ENCODE measurements at regions not wholly inside any gene's neighbourhood (a gene's known extent, or its start where the extent isn't known, plus 50 kb on each side); places are given as distances from the start of the nearest gene placed in this dataset.
A peak's percentile ranks its signal among the peaks of the same experiment; 100 is the strongest.

DNA sequence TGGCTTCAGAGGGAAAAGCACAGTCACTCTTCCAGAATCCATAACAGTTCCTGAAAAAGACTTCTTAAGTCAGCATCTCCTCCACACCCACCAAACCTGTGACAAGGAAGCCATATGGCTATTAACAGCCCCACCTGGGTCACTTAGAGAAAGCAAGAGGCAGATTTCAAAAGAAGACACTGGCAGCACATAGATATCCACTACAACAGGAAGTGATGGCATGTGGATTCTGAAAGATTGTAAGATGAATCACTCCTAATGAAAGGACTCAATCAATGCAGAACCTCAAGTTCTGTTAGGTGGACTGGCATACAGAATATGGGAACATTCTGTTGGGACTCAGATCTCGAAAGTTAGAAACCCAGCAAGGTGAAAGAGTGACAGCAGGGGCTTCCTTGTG is 365.9 kb downstream of the TGFB2 start:
- H3K4me3 ChIP-seq: no peak overlapping the region
- peak overlapping the region; percentile 69 to 94 for H3K27ac ChIP-seq
- 83% methylated on average over 1 of the region's 1 CpG for WGBS (ENCODE audit: missing lambda C conversion rate)
- peaks cover 19% of the 10 kb centered on the region for H3K9me3 ChIP-seq
- ChIA-PET POLR2A (no interaction called here), CTCF (no interaction called here)
- ATAC-seq: no peak
- TF ChIP-seq CHD4 (IDR thresholded peaks at IDR 0.05; ENCODE audit: borderline replicate concordance): no peak
- TF ChIP-seq RAD21 (conservative IDR thresholded peaks at IDR 0.05 in 1 of 2, IDR thresholded peaks at IDR 0.05 in 1 of 2): no peak
- no peak for TF ChIP-seq HDAC2 (IDR thresholded peaks at IDR 0.05)
- no peak for TF ChIP-seq NPAS2 (CRISPR knock-in tag; IDR thresholded peaks at IDR 0.05; ENCODE audit: borderline replicate concordance)
- no peak for TF ChIP-seq ZC3H11A (IDR thresholded peaks at IDR 0.05)
- TF ChIP-seq EHMT2 (IDR thresholded peaks at IDR 0.05; ENCODE audit: low read depth): no peak
- TF ChIP-seq NR3C1 (IDR thresholded peaks at IDR 0.05): no peak
- TF ChIP-seq, protein P1, sequence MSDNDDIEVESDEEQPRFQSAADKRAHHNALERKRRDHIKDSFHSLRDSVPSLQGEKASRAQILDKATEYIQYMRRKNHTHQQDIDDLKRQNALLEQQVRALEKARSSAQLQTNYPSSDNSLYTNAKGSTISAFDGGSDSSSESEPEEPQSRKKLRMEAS (IDR thresholded peaks at IDR 0.05): no peak
- TF ChIP-seq ZSCAN20 (CRISPR knock-in tag; IDR thresholded peaks at IDR 0.05): no peak
- no peak for TF ChIP-seq EHF (CRISPR knock-in tag; IDR thresholded peaks at IDR 0.05)
- no peak for TF ChIP-seq HEYL (CRISPR knock-in tag; IDR thresholded peaks at IDR 0.05)
- TF ChIP-seq NFE2L2 (conservative IDR thresholded peaks at IDR 0.05; ENCODE audit: low read length): no peak
- TF ChIP-seq, protein P2, sequence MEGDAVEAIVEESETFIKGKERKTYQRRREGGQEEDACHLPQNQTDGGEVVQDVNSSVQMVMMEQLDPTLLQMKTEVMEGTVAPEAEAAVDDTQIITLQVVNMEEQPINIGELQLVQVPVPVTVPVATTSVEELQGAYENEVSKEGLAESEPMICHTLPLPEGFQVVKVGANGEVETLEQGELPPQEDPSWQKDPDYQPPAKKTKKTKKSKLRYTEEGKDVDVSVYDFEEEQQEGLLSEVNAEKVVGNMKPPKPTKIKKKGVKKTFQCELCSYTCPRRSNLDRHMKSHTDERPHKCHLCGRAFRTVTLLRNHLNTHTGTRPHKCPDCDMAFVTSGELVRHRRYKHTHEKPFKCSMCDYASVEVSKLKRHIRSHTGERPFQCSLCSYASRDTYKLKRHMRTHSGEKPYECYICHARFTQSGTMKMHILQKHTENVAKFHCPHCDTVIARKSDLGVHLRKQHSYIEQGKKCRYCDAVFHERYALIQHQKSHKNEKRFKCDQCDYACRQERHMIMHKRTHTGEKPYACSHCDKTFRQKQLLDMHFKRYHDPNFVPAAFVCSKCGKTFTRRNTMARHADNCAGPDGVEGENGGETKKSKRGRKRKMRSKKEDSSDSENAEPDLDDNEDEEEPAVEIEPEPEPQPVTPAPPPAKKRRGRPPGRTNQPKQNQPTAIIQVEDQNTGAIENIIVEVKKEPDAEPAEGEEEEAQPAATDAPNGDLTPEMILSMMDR (IDR thresholded peaks at IDR 0.05): no peak
- no peak for TF ChIP-seq RNF2 (IDR thresholded peaks at IDR 0.05; ENCODE audit: borderline replicate concordance, low read depth)
- peak in 1 of 2 experiments; percentile 21 for DNase-seq (ENCODE audit: low read depth in 1 of 2, low spot score in 1 of 2)
- no peak overlapping the region for H3K4me2 ChIP-seq
- no peak for FAIRE-seq
- H3K4me1 ChIP-seq: peaks cover 28% of the 10 kb centered on the region

DNA sequence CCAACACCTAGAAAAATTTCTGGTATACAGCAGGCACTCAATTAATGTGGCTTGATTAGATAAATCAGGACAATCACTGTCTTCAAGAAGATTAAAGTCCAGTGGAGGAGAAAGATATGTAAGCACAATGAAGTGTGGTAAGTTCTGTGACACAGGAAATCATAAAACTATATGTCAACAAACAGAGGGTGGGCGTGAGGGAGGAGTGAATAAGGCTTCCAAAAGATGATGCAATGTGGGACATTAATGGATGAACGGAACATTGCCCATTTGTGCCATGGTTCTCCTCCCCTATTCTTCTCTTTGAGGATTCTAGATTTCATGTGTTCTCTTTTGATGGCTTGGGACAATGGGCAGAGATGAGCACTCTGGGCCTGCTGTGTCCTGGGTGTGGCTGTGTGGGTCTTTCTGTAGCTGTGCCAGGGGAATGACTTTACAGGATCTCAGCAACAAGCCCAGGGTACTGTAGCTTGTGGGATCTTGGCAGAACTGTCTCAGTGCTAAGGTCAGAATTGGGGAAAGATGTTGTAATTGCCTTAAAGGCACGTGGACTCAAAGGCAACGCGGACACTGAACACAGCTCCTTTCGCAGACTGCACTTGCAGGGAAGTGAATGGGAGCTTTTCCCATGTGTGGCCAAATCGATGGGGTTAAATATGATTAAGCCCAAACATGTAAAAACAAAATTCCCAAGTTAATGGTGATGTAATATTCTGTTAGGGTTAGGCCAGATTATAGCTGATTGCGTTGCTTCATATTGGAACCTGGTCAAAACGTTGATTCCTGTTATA is 366.9 kb downstream of the TGFB2 start:
- Histone ChIP-seq H3K9me3 (peaks cover 19% of the 10 kb centered on the region), H3K4me1 (peaks cover 18% of the 10 kb centered on the region), H3K4me2 (peak overlapping the region; percentile 30; the same call in 2 of the 3 replicates), H3K27ac (peak overlapping the region; percentile 69 to 94), H3K4me3 (no peak overlapping the region)
- no peak for FAIRE-seq
- ATAC-seq: peak; percentile 79 to 85
- CTCF ChIA-PET: interaction anchor here (0.8 kb wide), 1 partner anchor 11 kb away, joined by 4 read pairs; no protein-coding TSS in a partner anchor
- WGBS (ENCODE audit: missing lambda C conversion rate): 65% methylated on average over 9 of the region's 9 CpGs
- POLR2A ChIA-PET: interaction anchor here (0.7 kb wide), 1 partner anchor 568 kb away, joined by 3 read pairs; no protein-coding TSS in a partner anchor
- peak; percentile 6 to 73 for DNase-seq (ENCODE audit: low read depth in 1 of 2, low spot score in 1 of 2)
- TF ChIP-seq, protein P3, sequence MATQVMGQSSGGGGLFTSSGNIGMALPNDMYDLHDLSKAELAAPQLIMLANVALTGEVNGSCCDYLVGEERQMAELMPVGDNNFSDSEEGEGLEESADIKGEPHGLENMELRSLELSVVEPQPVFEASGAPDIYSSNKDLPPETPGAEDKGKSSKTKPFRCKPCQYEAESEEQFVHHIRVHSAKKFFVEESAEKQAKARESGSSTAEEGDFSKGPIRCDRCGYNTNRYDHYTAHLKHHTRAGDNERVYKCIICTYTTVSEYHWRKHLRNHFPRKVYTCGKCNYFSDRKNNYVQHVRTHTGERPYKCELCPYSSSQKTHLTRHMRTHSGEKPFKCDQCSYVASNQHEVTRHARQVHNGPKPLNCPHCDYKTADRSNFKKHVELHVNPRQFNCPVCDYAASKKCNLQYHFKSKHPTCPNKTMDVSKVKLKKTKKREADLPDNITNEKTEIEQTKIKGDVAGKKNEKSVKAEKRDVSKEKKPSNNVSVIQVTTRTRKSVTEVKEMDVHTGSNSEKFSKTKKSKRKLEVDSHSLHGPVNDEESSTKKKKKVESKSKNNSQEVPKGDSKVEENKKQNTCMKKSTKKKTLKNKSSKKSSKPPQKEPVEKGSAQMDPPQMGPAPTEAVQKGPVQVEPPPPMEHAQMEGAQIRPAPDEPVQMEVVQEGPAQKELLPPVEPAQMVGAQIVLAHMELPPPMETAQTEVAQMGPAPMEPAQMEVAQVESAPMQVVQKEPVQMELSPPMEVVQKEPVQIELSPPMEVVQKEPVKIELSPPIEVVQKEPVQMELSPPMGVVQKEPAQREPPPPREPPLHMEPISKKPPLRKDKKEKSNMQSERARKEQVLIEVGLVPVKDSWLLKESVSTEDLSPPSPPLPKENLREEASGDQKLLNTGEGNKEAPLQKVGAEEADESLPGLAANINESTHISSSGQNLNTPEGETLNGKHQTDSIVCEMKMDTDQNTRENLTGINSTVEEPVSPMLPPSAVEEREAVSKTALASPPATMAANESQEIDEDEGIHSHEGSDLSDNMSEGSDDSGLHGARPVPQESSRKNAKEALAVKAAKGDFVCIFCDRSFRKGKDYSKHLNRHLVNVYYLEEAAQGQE (IDR thresholded peaks at IDR 0.05): no peak
- TF ChIP-seq ZSCAN20 (CRISPR knock-in tag; IDR thresholded peaks at IDR 0.05) (0 out of 2 replicates have a peak, but pooled peaks have one; percentile 21), NFE2L2 (conservative IDR thresholded peaks at IDR 0.05; ENCODE audit: low read length) (no peak), NR3C1 (IDR thresholded peaks at IDR 0.05) (no peak), JUN (IDR thresholded peaks at IDR 0.05) (0 out of 5 replicates have a peak, but pooled peaks of 1 of the 2 experiments have one; percentile 20), CEBPB (IDR thresholded peaks at IDR 0.05) (peak; percentile 50 to 53), SMC3 (IDR thresholded peaks at IDR 0.05) (no peak; the same call in 2 of the 3 replicates), CHD2 (IDR thresholded peaks at IDR 0.05; ENCODE audit: low read length, partially characterized antibody) (no peak), KDM5A (IDR thresholded peaks at IDR 0.05) (no peak), GATA3 (IDR thresholded peaks at IDR 0.05; ENCODE audit: borderline replicate concordance) (0 out of 2 replicates have a peak, but pooled peaks have one; percentile 23), BHLHE40 (IDR thresholded peaks at IDR 0.05; ENCODE audit: low read depth, low read length) (no peak), RNF2 (IDR thresholded peaks at IDR 0.05; ENCODE audit: borderline replicate concordance, low read depth) (no peak), HOXB13 (CRISPR knock-in tag; IDR thresholded peaks at IDR 0.05; ENCODE audit: low read depth) (no peak), HEYL (CRISPR knock-in tag; IDR thresholded peaks at IDR 0.05) (no peak), CHD4 (IDR thresholded peaks at IDR 0.05; ENCODE audit: borderline replicate concordance) (no peak), POLR2A (IDR thresholded peaks at IDR 0.05; ENCODE audit: low read length) (no peak), JUNB (IDR thresholded peaks at IDR 0.05) (no peak), CBX8 (IDR thresholded peaks at IDR 0.05) (no peak)
- TF ChIP-seq, protein P2 (IDR thresholded peaks at IDR 0.05): no peak
- TF ChIP-seq, protein P1 (IDR thresholded peaks at IDR 0.05): 0 out of 2 replicates have a peak, but pooled peaks have one; percentile 25
- TF ChIP-seq, protein P4, sequence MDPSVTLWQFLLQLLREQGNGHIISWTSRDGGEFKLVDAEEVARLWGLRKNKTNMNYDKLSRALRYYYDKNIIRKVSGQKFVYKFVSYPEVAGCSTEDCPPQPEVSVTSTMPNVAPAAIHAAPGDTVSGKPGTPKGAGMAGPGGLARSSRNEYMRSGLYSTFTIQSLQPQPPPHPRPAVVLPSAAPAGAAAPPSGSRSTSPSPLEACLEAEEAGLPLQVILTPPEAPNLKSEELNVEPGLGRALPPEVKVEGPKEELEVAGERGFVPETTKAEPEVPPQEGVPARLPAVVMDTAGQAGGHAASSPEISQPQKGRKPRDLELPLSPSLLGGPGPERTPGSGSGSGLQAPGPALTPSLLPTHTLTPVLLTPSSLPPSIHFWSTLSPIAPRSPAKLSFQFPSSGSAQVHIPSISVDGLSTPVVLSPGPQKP (IDR thresholded peaks at IDR 0.05; ENCODE audit: low read depth, low read length): no peak
